Lower lobe of right lung (tissue), 2 donors: ENCODE measurements at regions not wholly inside any gene's neighbourhood (a gene's known extent, or its start where the extent isn't known, plus 50 kb on each side); places are given as distances from the start of the nearest gene placed in this dataset.

ENCODE experiments used
- ATAC-seq, 2 donors: fragments of 200-7000 bp; cut with Tn5 transposase; one replicate each; pipeline ENCODE4 v1.9.1; 2020 to 2022; ENCODE audit warnings: mild to moderate bottlenecking in 2 of 2, moderate library complexity in 2 of 2
- DNase-seq: peaks from one replicate; pipeline ENCODE4 v3.0.0-alpha.2; 2020
- H3K27ac ChIP-seq: fragments of 200-600 bp; one replicate; pipeline ENCODE4 v1.8.0; 2022
- H3K27me3 ChIP-seq: fragments of 200-600 bp; one replicate; pipeline ENCODE4 v1.8.0; 2022; ENCODE audit warnings: low read depth
- H3K36me3 ChIP-seq: fragments of 200-600 bp; one replicate; pipeline ENCODE4 v1.8.0; 2022; ENCODE audit warnings: mild to moderate bottlenecking
- H3K4me1 ChIP-seq: fragments of 200-600 bp; one replicate; pipeline ENCODE4 v1.8.0; 2022
- H3K4me3 ChIP-seq: fragments of 200-600 bp; one replicate; pipeline ENCODE4 v1.8.0; 2022; ENCODE audit warnings: mild to moderate bottlenecking
- H3K9me3 ChIP-seq: fragments of 200-600 bp; one replicate; pipeline ENCODE4 v1.8.0; 2022
- CTCF ChIP-seq: fragments of 200-600 bp; IDR thresholded peaks from one replicate; pipeline ENCODE4 v1.8.0; 2022; ENCODE audit warnings: antibody characterized with exemption, mild to moderate bottlenecking
- intact Hi-C: fragments of 100-400 bp; cut with DNase I; formaldehyde crosslinking; loops from one replicate; pipeline ENCODE4 v1.11.0; 2022
- donor health status: DM: no; HTN: yes; CAD: no; lungs with severe emphysema.

- no peak for DNase-seq
- Histone ChIP-seq H3K27ac (no peak overlapping the region), H3K4me3 (no peak overlapping the region), H3K9me3 (no peaks in the 10 kb centered on the region), H3K4me1 (no peaks in the 10 kb centered on the region), H3K36me3 (no peaks in the 10 kb centered on the region), H3K27me3 (peaks cover 6% of the 10 kb centered on the region)
- intact Hi-C loops = no loop called here
- TF ChIP-seq CTCF = no peak
- no peak for ATAC-seq
Observed at GRCh38 chr17:51422634-51423033, 162.3 kb downstream of the UTP18 start.

GRCh38 chr17:51423421-51424160, 163.2 kb downstream of the UTP18 start:
- no peak for TF ChIP-seq CTCF
- ATAC-seq = no peak
- no peak overlapping the region for H3K27ac ChIP-seq
- intact Hi-C loops = no loop called here
- DNase-seq = no peak
- H3K4me3 ChIP-seq = no peak overlapping the region
- no peaks in the 10 kb centered on the region for H3K4me1 ChIP-seq
- peaks cover 6% of the 10 kb centered on the region for H3K27me3 ChIP-seq
- H3K9me3 ChIP-seq = no peaks in the 10 kb centered on the region
- H3K36me3 ChIP-seq = no peaks in the 10 kb centered on the region

- intact Hi-C loops = no loop called here
- TF ChIP-seq CTCF = no peak
- no peak for ATAC-seq
- peaks cover 6% of the 10 kb centered on the region for H3K27me3 ChIP-seq
- DNase-seq = no peak
- no peaks in the 10 kb centered on the region for H3K9me3 ChIP-seq
- no peak overlapping the region for H3K4me3 ChIP-seq
- no peaks in the 10 kb centered on the region for H3K4me1 ChIP-seq
- no peaks in the 10 kb centered on the region for H3K36me3 ChIP-seq
- no peak overlapping the region for H3K27ac ChIP-seq
Observed at GRCh38 chr17:51425773-51426172, 165.4 kb downstream of the UTP18 start.

GRCh38 chr17:51427323-51427811, 167.0 kb downstream of the UTP18 start:
- H3K4me3 ChIP-seq = no peak overlapping the region
- H3K27me3 ChIP-seq = peaks cover 5% of the 10 kb centered on the region
- no peak overlapping the region for H3K27ac ChIP-seq
- no peaks in the 10 kb centered on the region for H3K36me3 ChIP-seq
- no peaks in the 10 kb centered on the region for H3K9me3 ChIP-seq
- no peak for TF ChIP-seq CTCF
- H3K4me1 ChIP-seq = no peaks in the 10 kb centered on the region
- ATAC-seq (no peak), DNase-seq (no peak)
- intact Hi-C loops = no loop called here

GRCh38 chr17:51427856-51428255, 167.5 kb downstream of the UTP18 start:
- Histone ChIP-seq H3K4me1 (no peaks in the 10 kb centered on the region), H3K9me3 (no peaks in the 10 kb centered on the region), H3K27me3 (peaks cover under 1% of the 10 kb centered on the region), H3K27ac (no peak overlapping the region), H3K36me3 (no peaks in the 10 kb centered on the region), H3K4me3 (no peak overlapping the region)
- ATAC-seq (no peak), DNase-seq (no peak)
- intact Hi-C loops = no loop called here
- no peak for TF ChIP-seq CTCF
